Tibial nerve (tissue), 4 donors: ENCODE measurements at regions not wholly inside any gene's neighbourhood (a gene's known extent, or its start where the extent isn't known, plus 50 kb on each side); places are given as distances from the start of the nearest gene placed in this dataset.

Source experiments
- DNase-seq, 2 donors: peaks; one replicate each; pipeline ENCODE4 v3.0.0-alpha.2; 2019; ENCODE audit warnings: low spot score in 2 of 2
- H3K27ac ChIP-seq, 4 donors: fragments of 200-600 bp; sonication (generic) in 3 of 4; one replicate each; pipeline ENCODE4 v1.5.1; 2017 to 2019; ENCODE audit warnings: mild to moderate bottlenecking in 1 of 4
- H3K27me3 ChIP-seq, 2 donors: fragments of 200-600 bp; sonication (generic) in 1 of 2; one replicate each; pipeline versions ENCODE4 v1.5.1 to v1.6.0; 2017 to 2019
- H3K36me3 ChIP-seq, 3 donors: fragments of 200-600 bp; sonication (generic); one replicate each; pipeline ENCODE4 v1.5.1; 2018 to 2019
- H3K4me1 ChIP-seq, 4 donors: fragments of 200-600 bp; sonication (generic) in 3 of 4; one replicate each; pipeline ENCODE4 v1.5.1; 2017 to 2019
- H3K4me3 ChIP-seq, 4 donors: fragments of 200-600 bp; sonication (generic) in 3 of 4; one replicate each; pipeline ENCODE4 v1.5.1; 2017 to 2019; ENCODE audit warnings: mild to moderate bottlenecking in 1 of 4, moderate library complexity in 1 of 4
- H3K9me3 ChIP-seq, 4 donors: fragments of 200-600 bp; sonication (generic) in 3 of 4; one replicate each; pipeline ENCODE4 v1.5.1; 2017 to 2019
- EP300 ChIP-seq, 2 donors: sonication (generic); formaldehyde crosslinking; IDR thresholded peaks; one replicate each; pipeline ENCODE4 v1.6.1; 2017; ENCODE audit warnings: antibody characterized with exemption in 2 of 2, mild to moderate bottlenecking in 1 of 2
- POLR2A ChIP-seq, 2 donors: fragments of 450-650 bp; IDR thresholded peaks; one replicate each; pipeline ENCODE4 v1.6.1; 2017; ENCODE audit warnings: antibody characterized with exemption in 2 of 2, mild to moderate bottlenecking in 2 of 2, moderate library complexity in 2 of 2
- WGBS, 2 donors: methylation state at CpG; one replicate each; pipeline ENCODE4 v1.1.5; 2018; 5-methylcytosine and 5-hydroxymethylcytosine counted together
- TF ChIP-seq, protein P1 (sequence below), 5 experiments: fragments of 200-600 bp in 3 of 5; fragments of 450-650 bp in 2 of 5; sonication (generic) in 3 of 5; IDR thresholded peaks; one replicate each; pipeline ENCODE4 v1.5.1; 2016 to 2019; ENCODE audit warnings: antibody characterized with exemption in 5 of 5, mild to moderate bottlenecking in 3 of 5, moderate library complexity in 2 of 5

DNA sequence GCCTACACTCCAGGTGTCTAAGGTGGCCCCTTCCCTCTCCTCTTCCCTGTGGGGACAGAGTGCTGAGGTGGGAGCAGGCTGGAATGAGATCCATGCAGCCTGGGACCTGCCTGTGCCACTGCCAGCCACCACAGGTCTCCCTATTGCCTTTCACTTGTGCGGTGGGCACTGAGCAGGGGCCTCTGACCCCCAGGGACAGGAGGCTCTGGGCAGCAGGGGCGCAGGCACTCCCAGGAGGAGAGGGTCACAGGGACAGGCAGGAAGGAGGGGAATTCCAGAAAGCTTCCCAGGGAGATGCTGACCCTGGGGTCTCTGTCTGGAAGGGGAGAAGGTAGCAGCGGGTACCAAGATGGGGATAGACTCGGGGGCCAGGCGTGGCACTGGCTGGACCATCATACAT lies 228.5 kb upstream of the B3GAT1 start:
- Histone ChIP-seq H3K27ac (no peak overlapping the region), H3K4me3 (no peak overlapping the region), H3K9me3 (no peaks in the 10 kb centered on the region), H3K4me1 (no peaks in the 10 kb centered on the region), H3K27me3 (no peaks in the 10 kb centered on the region), H3K36me3 (no peaks in the 10 kb centered on the region)
- WGBS, 2 donors = 82 to 89% methylated on average over 4 to 5 of the region's 5 CpGs
- no peak for TF ChIP-seq EP300 (IDR thresholded peaks at IDR 0.05)
- no peak for TF ChIP-seq POLR2A (IDR thresholded peaks at IDR 0.05)
- TF ChIP-seq, protein P1, sequence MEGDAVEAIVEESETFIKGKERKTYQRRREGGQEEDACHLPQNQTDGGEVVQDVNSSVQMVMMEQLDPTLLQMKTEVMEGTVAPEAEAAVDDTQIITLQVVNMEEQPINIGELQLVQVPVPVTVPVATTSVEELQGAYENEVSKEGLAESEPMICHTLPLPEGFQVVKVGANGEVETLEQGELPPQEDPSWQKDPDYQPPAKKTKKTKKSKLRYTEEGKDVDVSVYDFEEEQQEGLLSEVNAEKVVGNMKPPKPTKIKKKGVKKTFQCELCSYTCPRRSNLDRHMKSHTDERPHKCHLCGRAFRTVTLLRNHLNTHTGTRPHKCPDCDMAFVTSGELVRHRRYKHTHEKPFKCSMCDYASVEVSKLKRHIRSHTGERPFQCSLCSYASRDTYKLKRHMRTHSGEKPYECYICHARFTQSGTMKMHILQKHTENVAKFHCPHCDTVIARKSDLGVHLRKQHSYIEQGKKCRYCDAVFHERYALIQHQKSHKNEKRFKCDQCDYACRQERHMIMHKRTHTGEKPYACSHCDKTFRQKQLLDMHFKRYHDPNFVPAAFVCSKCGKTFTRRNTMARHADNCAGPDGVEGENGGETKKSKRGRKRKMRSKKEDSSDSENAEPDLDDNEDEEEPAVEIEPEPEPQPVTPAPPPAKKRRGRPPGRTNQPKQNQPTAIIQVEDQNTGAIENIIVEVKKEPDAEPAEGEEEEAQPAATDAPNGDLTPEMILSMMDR (IDR thresholded peaks at IDR 0.05) = no peak
- DNase-seq = no peak

DNA sequence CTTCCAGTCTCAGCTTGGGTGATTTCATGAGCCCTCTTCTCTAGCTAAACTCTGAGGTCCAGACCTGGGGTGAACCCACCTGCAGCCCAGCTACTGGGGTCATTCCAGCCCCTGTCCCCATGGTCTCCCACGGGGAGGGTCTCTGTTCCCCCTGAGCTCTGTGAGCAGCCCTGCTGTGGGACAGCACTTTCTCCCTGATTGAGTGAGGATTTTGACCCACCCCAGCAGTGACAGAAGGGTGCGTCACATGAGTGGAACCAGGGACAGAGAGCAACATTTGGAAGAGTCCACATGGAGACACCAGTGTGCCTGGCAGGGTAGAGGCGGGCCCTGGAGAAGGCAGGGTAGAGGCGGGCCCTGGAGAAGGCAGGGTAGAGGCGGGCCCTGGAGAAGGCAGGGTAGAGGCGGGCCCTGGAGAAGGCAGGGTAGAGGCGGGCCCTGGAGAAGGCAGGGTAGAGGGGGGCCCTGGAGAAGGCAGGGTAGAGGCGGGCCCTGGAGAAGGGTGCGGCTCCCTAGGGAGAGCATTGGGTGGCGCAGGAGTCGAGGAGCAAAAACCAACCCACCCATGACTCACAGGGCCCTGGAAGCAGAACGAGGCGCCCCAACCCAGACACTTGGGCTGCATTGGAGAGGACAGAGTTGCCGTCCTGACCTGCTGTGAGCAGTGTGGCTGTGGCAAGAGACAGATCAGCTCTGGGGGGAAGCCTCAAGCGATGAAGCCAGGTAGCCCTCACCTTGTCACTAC lies 227.7 kb upstream of the B3GAT1 start:
- no peak for DNase-seq
- no peak for TF ChIP-seq EP300 (IDR thresholded peaks at IDR 0.05)
- no peak for TF ChIP-seq POLR2A (IDR thresholded peaks at IDR 0.05)

DNA sequence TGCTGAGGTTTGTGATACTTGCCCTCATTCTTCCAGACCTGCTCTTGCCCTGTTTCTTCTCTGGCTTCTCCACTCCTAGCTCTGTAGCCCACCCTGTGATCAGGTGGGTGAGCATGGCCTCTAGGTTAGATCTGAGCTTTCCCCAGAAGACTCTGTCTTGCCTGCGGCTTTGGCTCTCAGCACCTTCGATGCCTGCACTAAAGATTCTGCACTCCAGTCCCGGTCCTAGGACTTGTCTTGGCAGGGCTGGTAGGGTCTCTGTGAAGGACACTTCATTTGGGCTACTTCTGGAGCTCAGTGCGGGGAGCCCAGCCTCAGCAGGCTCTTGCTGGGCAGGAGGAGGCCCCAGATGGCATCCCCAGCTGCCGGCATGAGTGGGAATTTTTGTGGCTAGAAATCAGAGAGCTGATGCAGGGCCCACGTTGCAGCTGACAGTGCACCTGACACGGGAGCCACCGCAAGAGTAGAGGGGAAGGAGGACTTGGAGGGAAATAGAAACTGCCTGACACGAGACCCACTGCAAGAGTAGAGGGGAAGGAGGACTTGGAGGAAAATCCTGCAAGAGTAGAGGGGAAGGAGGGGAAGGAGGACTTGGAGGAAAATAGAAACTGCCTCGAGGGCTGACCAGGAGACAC lies 226.9 kb upstream of the B3GAT1 start:
- WGBS, 2 donors = 68 to 76% methylated on average over 9 to 10 of the region's 10 CpGs
- TF ChIP-seq EP300 (IDR thresholded peaks at IDR 0.05) = no peak
- TF ChIP-seq POLR2A (IDR thresholded peaks at IDR 0.05) = no peak
- TF ChIP-seq, protein P1 (IDR thresholded peaks at IDR 0.05) = no peak
- Histone ChIP-seq H3K4me1 (no peaks in the 10 kb centered on the region), H3K4me3 (no peak overlapping the region), H3K36me3 (no peaks in the 10 kb centered on the region), H3K27me3 (no peaks in the 10 kb centered on the region), H3K27ac (no peak overlapping the region), H3K9me3 (no peaks in the 10 kb centered on the region)
- no peak for DNase-seq

More for the DNA sequence above, 227.7 kb upstream of the B3GAT1 start:
- no peak overlapping the region for H3K4me3 ChIP-seq
- no peaks in the 10 kb centered on the region for H3K9me3 ChIP-seq
- H3K27ac ChIP-seq = no peak overlapping the region
- no peaks in the 10 kb centered on the region for H3K27me3 ChIP-seq
- H3K4me1 ChIP-seq = no peaks in the 10 kb centered on the region
- no peaks in the 10 kb centered on the region for H3K36me3 ChIP-seq
- 68 to 75% methylated on average over 15 of the region's 15 CpGs for WGBS, 2 donors

DNA sequence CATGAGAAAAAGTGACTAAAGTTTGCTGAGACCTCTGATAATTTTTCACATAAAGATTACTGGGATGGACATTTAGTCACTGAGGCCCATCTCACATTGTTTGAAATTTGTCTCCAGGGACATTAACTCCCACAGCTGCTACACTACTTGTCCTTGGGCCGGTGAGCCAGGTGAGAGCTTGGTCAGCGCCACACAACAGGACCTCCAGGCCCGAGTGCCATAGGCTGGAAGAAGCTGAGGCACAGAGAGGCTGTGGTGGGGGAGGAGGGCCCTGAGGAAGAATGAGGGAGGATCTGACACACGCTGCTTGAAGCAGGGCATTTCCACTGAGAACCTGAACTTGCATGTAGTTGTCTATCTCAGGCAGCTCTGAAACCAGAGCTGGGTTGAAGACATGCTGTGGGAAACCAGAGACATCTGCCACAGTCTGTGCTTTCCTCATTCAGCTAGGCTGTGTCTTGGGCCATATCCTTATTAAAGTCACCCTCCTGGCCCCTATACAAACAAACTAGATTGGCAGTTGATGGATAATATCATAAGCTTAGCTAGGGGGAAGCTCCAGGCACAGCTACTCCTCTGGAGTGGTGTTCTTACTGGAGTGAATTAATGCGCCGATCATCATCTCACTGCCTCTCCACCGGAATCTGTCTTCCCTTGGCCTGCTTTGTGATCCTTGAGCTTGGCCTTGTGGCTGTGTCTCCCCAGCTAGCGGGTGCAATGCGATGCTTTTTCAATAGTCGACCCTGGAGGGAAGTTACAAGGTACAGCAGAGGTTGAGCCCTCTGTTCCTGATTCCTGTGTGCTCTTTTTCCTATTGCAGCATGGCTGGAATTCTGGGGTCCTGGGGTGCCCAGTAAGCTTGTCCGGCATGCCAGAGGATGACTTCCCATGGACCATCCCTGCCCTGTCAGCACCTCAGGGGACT lies 225.3 kb upstream of the B3GAT1 start:
- DNase-seq = no peak
- H3K9me3 ChIP-seq = no peaks in the 10 kb centered on the region
- WGBS, 2 donors = 79 to 85% methylated on average over 11 of the region's 11 CpGs
- TF ChIP-seq EP300 (IDR thresholded peaks at IDR 0.05) (no peak), POLR2A (IDR thresholded peaks at IDR 0.05) (no peak)
- TF ChIP-seq, protein P1 (IDR thresholded peaks at IDR 0.05) = no peak
- no peaks in the 10 kb centered on the region for H3K36me3 ChIP-seq
- no peak overlapping the region for H3K27ac ChIP-seq
- no peaks in the 10 kb centered on the region for H3K4me1 ChIP-seq
- no peak overlapping the region for H3K4me3 ChIP-seq
- H3K27me3 ChIP-seq = no peaks in the 10 kb centered on the region

DNA sequence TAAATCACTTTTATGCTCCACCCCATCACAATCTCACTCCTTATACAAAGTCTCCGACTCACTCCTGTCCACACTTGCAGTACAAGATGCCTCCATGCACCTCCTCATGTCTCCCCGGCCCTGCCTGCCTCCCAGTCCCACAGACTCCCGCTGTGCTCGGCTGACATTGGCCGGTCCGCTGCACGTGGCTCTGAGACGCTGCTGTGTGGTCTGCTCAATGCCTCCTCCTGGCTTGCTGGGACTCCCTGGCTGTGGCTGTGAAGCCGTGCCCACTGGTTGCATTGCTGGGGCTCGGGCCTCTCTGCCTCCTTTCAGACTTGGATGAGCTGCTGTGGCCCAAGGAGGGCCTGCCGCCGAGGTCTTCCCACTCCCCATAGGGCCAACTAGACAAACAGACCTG lies 224.0 kb upstream of the B3GAT1 start:
- Histone ChIP-seq H3K27me3 (no peaks in the 10 kb centered on the region), H3K4me3 (no peak overlapping the region), H3K36me3 (no peaks in the 10 kb centered on the region), H3K27ac (no peak overlapping the region), H3K4me1 (no peaks in the 10 kb centered on the region), H3K9me3 (no peaks in the 10 kb centered on the region)
- TF ChIP-seq, protein P1 (IDR thresholded peaks at IDR 0.05) = no peak
- TF ChIP-seq POLR2A (IDR thresholded peaks at IDR 0.05) (no peak), EP300 (IDR thresholded peaks at IDR 0.05) (no peak)
- DNase-seq = no peak
- WGBS, 2 donors = 64 to 74% methylated on average over 12 of the region's 12 CpGs
